Breast epithelium (tissue), 3 donors: ENCODE measurements at regions not wholly inside any gene's neighbourhood (a gene's known extent, or its start where the extent isn't known, plus 50 kb on each side); places are given as distances from the start of the nearest gene placed in this dataset.

Source experiments
- CTCF ChIP-seq, 3 donors: fragments of 450-650 bp; IDR thresholded peaks; one replicate each; pipeline ENCODE4 v1.5.1; 2016 to 2017; ENCODE audit warnings: antibody characterized with exemption in 3 of 3, mild to moderate bottlenecking in 3 of 3, moderate library complexity in 3 of 3
- POLR2A ChIP-seq: fragments of 450-650 bp; IDR thresholded peaks from one replicate; pipeline ENCODE4 v1.6.1; 2016; ENCODE audit warnings: antibody characterized with exemption, mild to moderate bottlenecking, moderate library complexity
- POLR2AphosphoS5 ChIP-seq, 3 donors: sonication (generic); formaldehyde crosslinking; IDR thresholded peaks; one replicate each; pipeline ENCODE4 v1.6.1; 2017; ENCODE audit warnings: antibody characterized with exemption in 3 of 3

- TF ChIP-seq POLR2A (no peak), CTCF (IDR thresholded peaks at IDR 0.05) (no peak), POLR2AphosphoS5 (IDR thresholded peaks at IDR 0.05) (no peak)
Observed at GRCh38 chr3:168168743-168169142, 73.0 kb upstream of the GOLIM4 start.
